ENCODE measurements at regions not wholly inside any gene's neighbourhood (a gene's known extent, or its start where the extent isn't known, plus 50 kb on each side); places are given as distances from the start of the nearest gene placed in this dataset.

GRCh38 chr6:16078064-16078463 lies 50.8 kb upstream of the MYLIP start:
- no peak for DNase-seq

GRCh38 chr6:16069671-16070070 lies 59.2 kb upstream of the MYLIP start:
- DNase-seq: no peak

- DNase-seq: no peak
Measured at GRCh38 chr6:16069222-16069621, 59.7 kb upstream of the MYLIP start.

GRCh38 chr6:16067568-16067967 lies 61.3 kb upstream of the MYLIP start:
- no peak for DNase-seq

- no peak for DNase-seq
Measured at GRCh38 chr6:16064671-16065072, 64.2 kb upstream of the MYLIP start.

GRCh38 chr6:16063580-16063979 lies 65.3 kb upstream of the MYLIP start:
- DNase-seq: no peak

- no peak for DNase-seq
Measured at GRCh38 chr6:16061818-16062217, 67.1 kb upstream of the MYLIP start.

GRCh38 chr6:16060039-16060438 lies 68.8 kb upstream of the MYLIP start:
- DNase-seq: no peak

GRCh38 chr6:16059496-16059895 lies 69.4 kb upstream of the MYLIP start:
- no peak for DNase-seq

GRCh38 chr6:16058929-16059345 lies 69.9 kb upstream of the MYLIP start:
- no peak for DNase-seq

- no peak for DNase-seq
Measured at GRCh38 chr6:16058201-16058928, 70.5 kb upstream of the MYLIP start.

- no peak for DNase-seq
Measured at GRCh38 chr6:16057446-16057845, 71.4 kb upstream of the MYLIP start.

GRCh38 chr6:16056263-16056870 lies 72.5 kb upstream of the MYLIP start:
- DNase-seq: no peak

GRCh38 chr6:16055852-16056251 lies 73.0 kb upstream of the MYLIP start:
- DNase-seq: no peak

- DNase-seq: no peak
Measured at GRCh38 chr6:16049168-16049567, 79.7 kb upstream of the MYLIP start.

GRCh38 chr6:16048221-16048620 lies 80.7 kb upstream of the MYLIP start:
- DNase-seq: no peak

GRCh38 chr6:16047435-16047990 lies 81.4 kb upstream of the MYLIP start:
- DNase-seq: no peak

GRCh38 chr6:16045238-16045637 lies 83.6 kb upstream of the MYLIP start:
- DNase-seq: no peak

GRCh38 chr6:16044211-16044643 lies 84.7 kb upstream of the MYLIP start:
- DNase-seq: no peak

GRCh38 chr6:16043171-16044135 lies 85.4 kb upstream of the MYLIP start:
- no peak for DNase-seq

GRCh38 chr6:16042751-16043150 lies 86.1 kb upstream of the MYLIP start:
- DNase-seq: no peak

- DNase-seq: no peak
Measured at GRCh38 chr6:16041327-16041726, 87.6 kb upstream of the MYLIP start.

GRCh38 chr6:16040628-16040974 lies 88.3 kb upstream of the MYLIP start:
- DNase-seq: no peak
